Caco-2 (cell line): ENCODE measurements at regions not wholly inside any gene's neighbourhood (a gene's known extent, or its start where the extent isn't known, plus 50 kb on each side); places are given as distances from the start of the nearest gene placed in this dataset.

Source experiments
- BruUV-seq: library from RNA; stranded (reverse); fragments of 400-500 nt; replicated peaks from 2 replicates; lab custom pipeline; 2021; lab: Mats Ljungman, UMichigan
- CTCF ChIA-PET: fragments of 300-600 bp; sonication (Branson Sonifier 250); formaldehyde crosslinking; loops from one replicate; lab custom pipeline; 2022; ENCODE audit warnings: antibody characterized with exemption; lab: Charles Lee
- POLR2A ChIA-PET: fragments of 300-600 bp; sonication (Branson Sonifier 250); formaldehyde crosslinking; loops from one replicate; lab custom pipeline; 2022; ENCODE audit warnings: antibody characterized with exemption; lab: Charles Lee
- DNase-seq, 2 experiments: peaks; one replicate each; pipeline versions ENCODE4 v3.0.0 to v3.0.0-alpha.2; 2020 to 2022
- H3K27me3 ChIP-seq: replicated peaks from 2 replicates; pipeline ENCODE4 v1.6.0; 2011; ENCODE audit warnings: low read length; ENCODE audit not compliant: control insufficient read depth, insufficient read depth
- H3K36me3 ChIP-seq: 2 replicates; pipeline ENCODE4 v1.5.1; 2011; ENCODE audit warnings: low read length; ENCODE audit not compliant: control insufficient read depth, insufficient read depth
- H3K4me1 ChIP-seq: fragments of 250-450 bp; sonication (Bioruptor Pico); 2 replicates; pipeline ENCODE4 v1.5.1; 2020; ENCODE audit warnings: mild to moderate bottlenecking
- H3K4me3 ChIP-seq: 2 replicates; pipeline ENCODE4 v1.5.1; 2011; ENCODE audit warnings: low read depth, mild to moderate bottlenecking, control low read depth, low read length
- H3K9me3 ChIP-seq: fragments of 250-450 bp; sonication (Bioruptor Pico); 2 replicates; pipeline ENCODE4 v1.5.1; 2020; ENCODE audit warnings: mild to moderate bottlenecking, moderate library complexity
- H3K27ac Mint-ChIP-seq: one replicate; pipeline ENCODE4 v1.8.0; 2022; ENCODE audit warnings: mixed read lengths; ENCODE audit not compliant: unreplicated experiment
- H3K27me3 Mint-ChIP-seq: one replicate; pipeline ENCODE4 v1.8.0; 2022; ENCODE audit warnings: mixed read lengths; ENCODE audit not compliant: insufficient read depth, unreplicated experiment
- H3K36me3 Mint-ChIP-seq: one replicate; pipeline ENCODE4 v1.8.0; 2022; ENCODE audit warnings: mild to moderate bottlenecking, mixed read lengths; ENCODE audit not compliant: insufficient read depth, unreplicated experiment
- H3K4me1 Mint-ChIP-seq: one replicate; pipeline ENCODE4 v1.8.0; 2022; ENCODE audit warnings: low read depth, mixed read lengths; ENCODE audit not compliant: unreplicated experiment
- H3K4me3 Mint-ChIP-seq: one replicate; pipeline ENCODE4 v1.8.0; 2022; ENCODE audit warnings: mild to moderate bottlenecking, moderate library complexity, mixed read lengths; ENCODE audit not compliant: unreplicated experiment
- H3K9me3 Mint-ChIP-seq: one replicate; pipeline ENCODE4 v1.8.0; 2022; ENCODE audit warnings: mixed read lengths; ENCODE audit not compliant: unreplicated experiment
- CTCF ChIP-seq, 2 experiments: fragments of 200-600 bp in 1 of 2; IDR thresholded peaks; 1 replicate in 1 of 2; 2 replicates in 1 of 2; pipeline versions ENCODE4 v1.5.1 to v1.8.0; 2011 to 2022; ENCODE audit warnings: antibody characterized with exemption in 1 of 2, control low read depth in 1 of 2, inconsistent platforms in 1 of 2, low read depth in 1 of 2, low read length in 1 of 2, mild to moderate bottlenecking in 1 of 2, moderate library complexity in 1 of 2; ENCODE audit not compliant: insufficient read depth in 1 of 2, severe bottlenecking in 1 of 2, unreplicated experiment in 1 of 2
- intact Hi-C: fragments of 100-400 bp; cut with micrococcal nuclease; formaldehyde crosslinking; loops from one replicate; pipeline ENCODE4 v1.10.0; 2022; ENCODE audit not compliant: unreplicated experiment

GRCh38 chr5:166505544-166505943 lies 1785.9 kb upstream of the WWC1 start:
- Histone ChIP-seq H3K27me3 (no peaks in the 10 kb centered on the region), H3K4me1 (no peaks in the 10 kb centered on the region), H3K36me3 (no peaks in the 10 kb centered on the region), H3K4me3 (no peak overlapping the region), H3K9me3 (no peaks in the 10 kb centered on the region)
- Mint-ChIP-seq H3K4me3 (no peak overlapping the region), H3K4me1 (no peaks in the 10 kb centered on the region), H3K9me3 (no peaks in the 10 kb centered on the region), H3K27me3 (peaks cover 2% of the 10 kb centered on the region), H3K27ac (no peak overlapping the region), H3K36me3 (no peaks in the 10 kb centered on the region)
- CTCF ChIA-PET = no interaction called here
- DNase-seq = no peak
- intact Hi-C loops = no loop called here
- BruUV-seq = no TSS peak
- POLR2A ChIA-PET = no interaction called here
- TF ChIP-seq CTCF (IDR thresholded peaks at IDR 0.05; ENCODE audit: insufficient read depth in 1 of 2, low read depth in 1 of 2, low read length in 1 of 2, severe bottlenecking in 1 of 2, unreplicated experiment in 1 of 2) = no peak

- POLR2A ChIA-PET = no interaction called here
- no peaks in the 10 kb centered on the region for H3K36me3 Mint-ChIP-seq
These were observed 1783.5 kb upstream of the WWC1 start for GRCh38 chr5:166507810-166508425.

GRCh38 chr5:166509085-166509484 lies 1782.4 kb upstream of the WWC1 start:
- Mint-ChIP-seq H3K27ac (no peak overlapping the region), H3K36me3 (no peaks in the 10 kb centered on the region)
- no TSS peak for BruUV-seq

More at GRCh38 chr5:166507810-166508425, 1783.5 kb upstream of the WWC1 start:
- no peak for DNase-seq
- BruUV-seq = no TSS peak
- H3K4me3 Mint-ChIP-seq = no peak overlapping the region
- H3K4me1 Mint-ChIP-seq = no peaks in the 10 kb centered on the region
- H3K27ac Mint-ChIP-seq = no peak overlapping the region
- intact Hi-C loops = no loop called here
- H3K9me3 Mint-ChIP-seq = no peaks in the 10 kb centered on the region
- TF ChIP-seq CTCF (IDR thresholded peaks at IDR 0.05; ENCODE audit: insufficient read depth in 1 of 2, low read depth in 1 of 2, low read length in 1 of 2, severe bottlenecking in 1 of 2, unreplicated experiment in 1 of 2) = no peak
- H3K4me1 ChIP-seq = no peaks in the 10 kb centered on the region
- no peaks in the 10 kb centered on the region for H3K27me3 ChIP-seq
- CTCF ChIA-PET = no interaction called here
- no peaks in the 10 kb centered on the region for H3K36me3 ChIP-seq
- peaks cover 2% of the 10 kb centered on the region for H3K27me3 Mint-ChIP-seq
- H3K9me3 ChIP-seq = no peaks in the 10 kb centered on the region
- no peak overlapping the region for H3K4me3 ChIP-seq

More at GRCh38 chr5:166509085-166509484, 1782.4 kb upstream of the WWC1 start:
- Mint-ChIP-seq H3K4me3 (no peak overlapping the region), H3K27me3 (no peaks in the 10 kb centered on the region), H3K4me1 (no peaks in the 10 kb centered on the region), H3K9me3 (no peaks in the 10 kb centered on the region)
- ChIA-PET CTCF (no interaction called here), POLR2A (no interaction called here)
- no peak overlapping the region for H3K4me3 ChIP-seq
- DNase-seq = peak in 1 of 2 experiments; percentile 36
- no peak for TF ChIP-seq CTCF (IDR thresholded peaks at IDR 0.05; ENCODE audit: insufficient read depth in 1 of 2, low read depth in 1 of 2, low read length in 1 of 2, severe bottlenecking in 1 of 2, unreplicated experiment in 1 of 2)
- H3K36me3 ChIP-seq = no peaks in the 10 kb centered on the region
- no peaks in the 10 kb centered on the region for H3K4me1 ChIP-seq
- intact Hi-C loops = no loop called here
- no peaks in the 10 kb centered on the region for H3K9me3 ChIP-seq
- H3K27me3 ChIP-seq = no peaks in the 10 kb centered on the region
